ENCODE measurements at regions not wholly inside any gene's neighbourhood (a gene's known extent, or its start where the extent isn't known, plus 50 kb on each side); places are given as distances from the start of the nearest gene placed in this dataset.

DNA sequence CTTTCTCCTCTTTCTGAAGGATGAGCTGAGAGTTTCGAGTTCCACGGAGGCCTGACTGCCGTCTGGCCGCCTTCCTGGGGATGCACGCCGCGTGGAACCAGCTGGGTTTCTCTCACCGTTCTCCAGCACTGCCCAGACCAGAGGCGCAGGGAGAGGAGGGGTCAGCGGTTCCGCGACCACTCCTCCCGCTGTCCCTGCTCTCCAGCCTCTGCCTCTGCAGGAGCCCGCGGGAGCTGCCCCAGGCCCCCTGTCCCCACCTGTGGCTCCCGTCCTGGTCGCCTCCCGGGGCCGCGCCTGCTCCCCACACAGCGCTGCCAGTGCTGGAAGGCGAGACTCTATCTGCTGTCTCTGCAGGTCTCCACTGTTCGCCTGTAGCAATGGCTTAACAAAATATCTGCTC is 106.8 kb upstream of the AFDN start:
- no peak for ATAC-seq (ENCODE audit: poor library complexity)
- DNase-seq = no peak
- intact Hi-C loops (cut with DNase I) = no loop called here

- intact Hi-C loops (cut with DNase I) = no loop called here
- no peak for ATAC-seq (ENCODE audit: poor library complexity)
- DNase-seq = no peak
Measured at GRCh38 chr6:167720456-167721285, 106.0 kb upstream of the AFDN start.

DNA sequence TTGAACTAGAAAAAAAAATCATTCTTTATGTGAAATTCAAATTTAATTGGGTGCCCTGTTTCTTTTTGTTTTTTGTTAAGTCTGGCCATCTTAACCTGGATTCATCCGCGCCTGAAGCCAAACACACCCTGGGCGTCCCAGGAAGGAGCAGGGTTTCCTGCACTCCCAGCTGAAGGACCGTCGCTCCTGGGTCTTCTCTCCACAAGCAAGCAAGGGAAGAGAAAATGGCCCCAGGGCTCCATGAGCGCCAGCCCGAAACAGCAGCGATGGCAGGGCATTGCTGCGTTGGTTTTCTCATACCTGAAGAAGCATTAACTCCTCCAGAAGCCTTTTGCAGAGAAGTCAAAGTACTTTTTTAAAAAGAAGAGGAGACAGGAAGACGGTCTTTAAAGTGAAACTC is 105.4 kb upstream of the AFDN start:
- DNase-seq = no peak
- no peak for ATAC-seq (ENCODE audit: poor library complexity)
- intact Hi-C loops (cut with DNase I) = no loop called here

DNA sequence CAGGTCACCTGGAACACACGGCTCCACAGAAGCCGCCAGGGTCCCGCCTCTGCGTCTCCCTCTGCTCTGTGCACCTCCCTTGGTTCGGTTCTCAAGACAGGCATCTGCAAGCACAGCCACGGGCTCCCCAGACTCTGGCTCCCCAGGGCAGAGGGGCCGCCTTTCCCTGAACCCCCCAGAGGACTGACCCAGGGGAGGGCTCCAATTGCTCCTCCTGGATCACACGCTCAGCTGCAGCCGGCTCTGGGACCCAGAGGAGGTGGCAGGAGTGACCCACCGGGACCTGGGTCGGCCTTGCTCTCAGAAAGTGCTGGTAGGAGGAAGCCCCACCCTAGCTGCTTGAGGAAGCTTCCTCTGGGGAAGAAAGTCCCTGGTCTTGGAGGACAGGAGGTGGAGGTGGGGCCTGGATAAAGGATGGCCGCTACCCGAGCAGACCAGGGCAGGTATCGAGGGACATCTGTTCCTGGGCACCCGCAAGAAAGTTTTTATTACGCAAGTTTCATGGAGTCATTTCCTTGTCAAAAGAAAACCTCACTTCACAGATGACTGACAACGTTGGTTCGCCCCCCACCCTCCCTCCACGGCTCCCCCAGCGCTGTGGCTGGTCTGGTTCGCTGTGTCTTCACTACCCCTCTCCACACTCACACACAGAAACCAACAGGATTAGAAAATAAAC is 103.9 kb upstream of the AFDN start:
- DNase-seq (no peak), ATAC-seq (ENCODE audit: poor library complexity) (no peak)

DNA sequence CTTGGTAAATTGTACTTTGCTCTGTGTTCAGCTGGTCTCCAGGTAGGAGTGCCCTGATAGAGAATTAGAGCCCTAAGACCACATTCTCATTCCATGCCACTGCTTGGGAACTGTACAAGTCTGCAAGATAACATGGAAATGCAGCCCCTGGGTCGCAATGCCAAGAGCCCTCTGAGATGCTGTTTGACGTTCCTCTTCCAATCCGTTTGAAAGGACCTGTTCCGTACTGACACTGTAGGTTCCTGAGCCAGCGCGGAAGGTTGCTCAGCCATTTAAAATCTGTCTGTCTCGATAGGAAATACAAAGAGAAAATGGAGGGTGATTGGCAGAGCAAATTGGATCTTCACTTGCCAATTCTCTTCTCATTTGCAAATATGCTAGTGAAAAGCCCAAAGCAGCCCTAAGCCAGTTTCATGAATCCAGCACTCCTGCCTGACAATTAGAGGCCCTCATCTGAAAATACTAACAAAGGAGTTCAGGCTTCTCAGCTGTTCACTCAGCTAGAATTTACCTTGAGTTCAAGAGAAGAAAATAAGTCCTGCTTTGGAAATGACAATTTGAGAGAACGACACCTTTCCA is 100.6 kb upstream of the AFDN start:
- ATAC-seq (ENCODE audit: poor library complexity) (no peak), DNase-seq (no peak)
- intact Hi-C loops (cut with DNase I) = no loop called here

More for the DNA sequence above, 103.9 kb upstream of the AFDN start:
- intact Hi-C loops (cut with DNase I) = no loop called here

- no peak for DNase-seq
Measured at GRCh38 chr6:167730441-167730840, 96.3 kb upstream of the AFDN start.

GRCh38 chr6:167731216-167731615 is 95.5 kb upstream of the AFDN start:
- DNase-seq = no peak
- ATAC-seq (ENCODE audit: poor library complexity) = no peak
- intact Hi-C loops (cut with DNase I) = no loop called here

More at GRCh38 chr6:167730441-167730840, 96.3 kb upstream of the AFDN start:
- ATAC-seq (ENCODE audit: poor library complexity) = no peak
- intact Hi-C loops (cut with DNase I) = no loop called here

DNA sequence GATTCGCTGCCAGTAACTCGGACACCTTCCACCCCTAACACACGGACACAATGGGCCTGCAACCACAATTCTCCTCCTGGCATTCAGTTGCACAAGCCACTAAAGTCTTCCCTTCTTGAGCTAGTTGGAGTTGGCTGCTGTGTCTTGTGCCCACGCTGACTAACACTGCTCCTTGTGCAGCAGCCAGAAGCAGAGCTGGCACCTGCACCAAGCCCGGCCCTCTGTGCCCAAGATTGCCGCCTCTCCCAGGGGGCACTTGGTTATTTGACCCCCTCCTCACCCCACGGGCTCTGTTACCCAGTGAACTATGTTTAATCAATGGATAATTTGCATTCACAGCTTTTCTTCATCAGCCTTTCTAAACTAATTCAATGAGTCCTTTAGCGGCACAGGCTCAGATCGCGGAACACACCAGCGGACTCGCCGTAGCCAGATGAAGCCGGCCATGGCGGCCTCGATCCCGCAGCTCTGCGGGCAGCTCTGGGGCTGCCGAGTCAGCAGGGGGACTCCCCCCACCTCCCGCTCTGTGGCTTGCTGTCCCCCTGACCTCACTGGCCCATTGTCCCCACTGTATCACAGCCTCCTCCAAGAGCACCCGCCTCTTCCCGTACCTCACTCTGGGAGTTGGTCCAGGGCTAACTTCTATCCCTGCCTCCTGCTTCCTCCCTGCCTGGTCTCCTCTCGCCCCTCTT is 94.8 kb upstream of the AFDN start:
- ATAC-seq (ENCODE audit: poor library complexity) (no peak), DNase-seq (no peak)
- intact Hi-C loops (cut with DNase I) = no loop called here

DNA sequence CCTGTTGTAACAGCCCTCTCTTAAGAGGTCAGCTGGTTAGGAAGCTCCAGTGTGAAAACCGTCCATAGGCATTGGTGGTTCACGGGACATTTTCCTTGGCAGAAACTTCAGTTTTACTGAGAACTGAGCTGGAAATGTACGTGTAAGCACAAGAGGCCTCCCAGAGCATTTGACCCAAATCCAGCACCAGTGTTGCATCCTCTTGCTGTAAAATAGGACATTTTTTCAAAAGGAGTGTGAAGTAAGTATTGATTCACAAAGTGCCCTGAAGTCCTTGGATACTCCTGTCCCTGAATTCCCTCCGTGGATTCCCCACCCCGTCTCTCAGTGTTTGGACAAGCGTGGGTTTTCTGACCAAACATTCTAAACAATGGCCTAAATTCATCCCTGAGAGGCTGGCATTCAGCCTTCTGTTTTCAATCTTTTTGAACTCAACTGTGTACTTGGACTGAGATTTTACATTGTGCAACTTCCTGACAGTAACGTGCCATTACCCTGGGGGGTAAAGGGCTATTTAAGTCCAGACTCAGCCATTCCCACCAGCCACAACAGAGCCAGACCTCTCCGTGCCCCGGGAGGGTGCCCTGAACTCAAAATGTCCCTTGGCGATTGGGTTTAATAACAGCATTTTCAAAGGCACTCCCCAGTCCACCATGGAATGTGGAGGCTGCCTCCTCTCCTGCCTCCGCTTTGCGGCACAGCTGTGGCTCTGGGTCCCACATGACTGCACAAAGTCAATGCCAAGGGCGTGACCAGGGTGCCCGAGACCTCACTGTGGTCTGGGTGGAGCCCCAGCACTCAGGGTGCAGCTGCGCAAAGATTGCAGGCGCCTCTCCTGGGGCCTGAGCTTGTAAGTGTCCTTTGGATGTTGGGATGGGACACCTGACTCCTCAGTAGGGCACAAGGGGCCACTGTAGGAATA is 92.7 kb upstream of the AFDN start:
- intact Hi-C loops (cut with DNase I) = no loop called here
- ATAC-seq (ENCODE audit: poor library complexity) (peak; percentile 87), DNase-seq (no peak)

GRCh38 chr6:167734662-167735083 is 92.0 kb upstream of the AFDN start:
- no peak for DNase-seq
- ATAC-seq (ENCODE audit: poor library complexity) = no peak

GRCh38 chr6:167735084-167735950 is 91.4 kb upstream of the AFDN start:
- intact Hi-C loops (cut with DNase I) = no loop called here
- ATAC-seq (ENCODE audit: poor library complexity) (no peak), DNase-seq (no peak)

More at GRCh38 chr6:167734662-167735083, 92.0 kb upstream of the AFDN start:
- intact Hi-C loops (cut with DNase I) = no loop called here

DNA sequence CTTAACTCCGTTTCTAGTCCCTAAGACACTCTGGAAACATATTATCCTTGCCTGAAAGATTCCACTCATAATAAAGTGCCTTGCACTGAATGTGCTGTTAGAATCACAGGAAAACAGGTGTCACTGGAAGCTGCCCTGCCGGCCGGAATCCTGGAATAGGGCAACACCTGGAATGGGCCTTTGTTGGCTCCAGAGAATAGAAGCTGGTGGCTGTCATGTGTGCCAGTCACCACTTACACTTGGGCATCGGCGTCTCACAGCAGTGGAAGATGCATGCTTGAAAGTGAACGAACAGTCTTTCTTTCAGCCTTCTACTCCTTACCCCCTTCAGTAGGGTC is 90.8 kb upstream of the AFDN start:
- ATAC-seq (ENCODE audit: poor library complexity) (no peak), DNase-seq (no peak)
- intact Hi-C loops (cut with DNase I) = no loop called here

DNA sequence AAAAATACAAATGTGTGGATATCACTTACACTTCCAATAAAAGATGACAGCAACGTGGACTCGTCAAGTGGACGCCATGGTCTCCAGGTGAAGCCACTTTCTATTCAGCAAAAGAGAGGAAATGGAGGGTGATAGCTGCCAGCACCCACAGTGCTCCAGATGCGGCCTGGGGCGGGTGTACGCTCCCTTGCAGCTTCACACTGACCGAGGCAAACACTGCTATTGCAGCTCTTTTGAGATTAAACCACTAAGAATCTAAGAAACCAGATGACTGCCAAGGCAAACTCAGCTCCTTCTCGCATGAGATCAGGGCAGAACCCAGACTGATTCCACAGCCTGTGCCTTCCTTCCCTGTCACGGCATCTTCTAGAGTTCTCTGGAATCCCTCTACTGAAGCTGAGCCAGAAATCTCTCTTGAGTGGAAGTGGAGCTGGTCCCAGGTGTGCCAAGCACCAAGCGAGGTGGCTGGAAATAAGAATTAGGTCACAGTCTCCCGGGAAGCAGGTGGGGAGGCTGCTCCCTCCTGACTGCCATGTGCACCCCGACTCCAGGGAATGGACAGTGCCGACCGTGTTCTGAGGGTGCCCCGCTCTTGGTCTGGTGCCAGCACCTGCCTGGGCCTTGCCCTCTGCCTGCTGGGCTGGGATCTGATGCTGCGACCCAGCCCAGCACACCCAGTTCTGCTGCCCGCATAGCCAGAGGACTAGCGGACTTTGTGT is 90.1 kb upstream of the AFDN start:
- intact Hi-C loops (cut with DNase I) = no loop called here
- ATAC-seq (ENCODE audit: poor library complexity) (no peak), DNase-seq (no peak)

DNA sequence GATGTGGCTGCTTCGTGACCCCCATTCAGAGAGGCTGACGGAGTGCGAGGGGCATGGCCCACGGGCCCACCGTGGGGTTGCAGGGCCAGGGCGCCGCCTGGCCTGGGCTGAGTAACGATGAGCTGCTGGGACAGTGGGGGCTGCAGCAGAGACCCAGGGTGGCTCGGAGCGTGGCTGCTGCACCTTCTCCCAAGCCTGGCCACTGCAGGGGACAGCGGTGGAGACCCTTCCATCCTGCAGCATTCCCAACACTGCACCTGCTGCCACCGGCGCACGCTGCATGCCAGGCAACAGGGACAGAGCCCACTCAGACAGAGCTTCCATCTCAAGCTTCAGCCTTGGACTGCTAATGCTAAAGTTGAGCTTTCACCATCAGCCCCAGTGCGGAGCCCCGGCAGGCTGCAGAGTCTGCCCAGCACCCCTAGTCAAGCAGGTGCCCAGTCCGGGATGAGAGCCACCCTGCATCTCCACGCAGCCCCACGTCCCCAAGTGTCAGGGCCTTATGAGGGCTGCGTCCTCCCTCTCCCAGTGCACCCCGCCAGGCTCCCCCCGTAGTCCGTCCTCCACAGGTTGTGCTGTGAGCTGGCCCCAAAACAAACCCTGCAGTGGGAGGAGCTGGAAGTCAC is 89.4 kb upstream of the AFDN start:
- intact Hi-C loops (cut with DNase I) = no loop called here
- ATAC-seq (ENCODE audit: poor library complexity) = no peak
- no peak for DNase-seq

GRCh38 chr6:167738386-167738785 is 88.3 kb upstream of the AFDN start:
- intact Hi-C loops (cut with DNase I) = no loop called here
- DNase-seq = no peak
- ATAC-seq (ENCODE audit: poor library complexity) = no peak

DNA sequence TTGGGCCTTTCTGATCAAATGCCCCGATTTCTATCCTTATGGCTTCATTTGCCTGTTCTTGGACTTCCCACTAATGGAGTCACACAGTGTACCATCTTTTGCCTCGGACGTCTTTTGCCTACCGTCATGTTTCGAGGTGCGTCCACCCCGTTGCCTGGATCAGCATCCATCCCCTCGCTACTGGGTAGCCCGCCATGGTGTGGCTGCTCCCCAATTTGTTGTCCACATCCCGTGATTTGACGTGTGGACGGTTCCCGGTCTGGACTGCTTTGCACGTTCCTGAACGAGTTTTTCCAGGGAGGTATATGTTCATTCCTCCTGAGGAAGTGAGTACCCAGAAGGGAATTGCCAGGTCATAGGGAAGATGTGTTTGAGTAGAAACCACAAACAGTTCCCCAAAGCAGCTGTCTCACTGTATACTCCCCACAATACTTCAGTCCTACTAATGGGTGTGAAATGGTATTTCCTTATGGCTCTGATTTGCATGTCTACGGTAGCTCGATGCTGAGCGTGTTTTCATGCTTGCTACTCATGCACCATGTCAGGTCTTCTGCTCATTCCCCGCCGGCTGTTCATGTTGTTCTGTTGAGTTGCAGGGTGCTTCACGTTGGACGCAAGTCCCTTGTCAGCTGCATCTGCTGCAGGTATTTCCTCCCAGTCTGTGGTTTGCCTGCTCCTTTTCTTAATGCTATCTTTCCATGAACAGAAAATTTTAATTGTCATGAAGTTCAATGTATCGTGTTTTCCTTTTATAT is 86.8 kb upstream of the AFDN start:
- ATAC-seq (ENCODE audit: poor library complexity) = no peak
- intact Hi-C loops (cut with DNase I) = no loop called here
- DNase-seq = no peak
